SK-N-MC (cell line): ENCODE measurements at regions not wholly inside any gene's neighbourhood (a gene's known extent, or its start where the extent isn't known, plus 50 kb on each side); places are given as distances from the start of the nearest gene placed in this dataset.
"Not testable (repeated sequence)": the region's sequence is repeated elsewhere in the genome, so short reads cannot be mapped to it uniquely, and the experiment has no call there.

ENCODE experiments used
- DNase-seq: peaks from one replicate; pipeline ENCODE4 v3.0.0-alpha.2; 2011; ENCODE audit warnings: low read depth, low spot score
- H3K27ac ChIP-seq: fragments of 200-600 bp; sonication (generic); 2 replicates; pipeline ENCODE4 v1.5.1; 2016; ENCODE audit warnings: mixed run types
- H3K36me3 ChIP-seq: fragments of 200-600 bp; sonication (generic); 2 replicates; pipeline ENCODE4 v1.6.1; 2017; ENCODE audit warnings: antibody characterized with exemption, low read length, mixed read lengths; ENCODE audit not compliant: insufficient read depth
- H3K4me3 ChIP-seq: fragments of 200-600 bp; sonication (generic); 2 replicates; pipeline ENCODE4 v1.5.1; 2016
- H3K9ac ChIP-seq: fragments of 200-600 bp; sonication (generic); 2 replicates; pipeline ENCODE4 v1.8.0; 2017; ENCODE audit warnings: mixed run types, mixed read lengths; ENCODE audit not compliant: insufficient read length
- H3K9me3 ChIP-seq: fragments of 200-600 bp; sonication (generic); 2 replicates; pipeline ENCODE4 v1.6.1; 2017; ENCODE audit warnings: low read depth, mild to moderate bottlenecking, antibody characterized with exemption, low read length, moderate library complexity, mixed read lengths
- EZH2 ChIP-seq: fragments of 200-600 bp; sonication (generic); IDR thresholded peaks from one replicate; pipeline ENCODE4 v1.6.1; 2017; ENCODE audit warnings: antibody characterized with exemption
- FOXP2 ChIP-seq: optimal IDR thresholded peaks from 2 replicates; pipeline ENCODE3; 2011; ENCODE audit warnings: mild to moderate bottlenecking, moderate library complexity; ENCODE audit not compliant: insufficient read depth; ENCODE audit errors: extremely low read length, control extremely low read depth
- POLR2AphosphoS5 ChIP-seq: IDR thresholded peaks from 2 replicates; pipeline ENCODE4 v1.6.1; 2012; ENCODE audit warnings: mild to moderate bottlenecking, low read depth, low read length, borderline replicate concordance

DNA sequence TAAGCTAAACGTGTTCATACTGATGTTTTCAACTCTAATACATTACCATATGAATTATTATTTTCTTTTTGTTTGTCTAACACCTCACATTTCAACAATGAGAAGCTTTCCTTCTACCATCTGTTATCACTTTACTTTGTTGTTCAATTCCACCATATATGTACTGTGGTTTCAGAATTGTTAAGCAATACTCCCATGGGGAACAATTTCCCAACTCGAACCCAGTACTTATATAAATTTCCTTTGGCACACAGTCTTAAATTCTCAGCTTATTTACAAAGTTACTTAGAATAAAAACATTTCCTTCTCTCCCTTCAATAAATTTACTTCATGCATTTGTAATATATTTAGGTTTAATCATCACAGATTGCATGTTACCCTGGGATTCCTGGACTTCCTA lies 1764.4 kb downstream of the OTOL1 start:
- no peak overlapping the region for H3K9ac ChIP-seq
- H3K4me3 ChIP-seq, result no peak overlapping the region

DNA sequence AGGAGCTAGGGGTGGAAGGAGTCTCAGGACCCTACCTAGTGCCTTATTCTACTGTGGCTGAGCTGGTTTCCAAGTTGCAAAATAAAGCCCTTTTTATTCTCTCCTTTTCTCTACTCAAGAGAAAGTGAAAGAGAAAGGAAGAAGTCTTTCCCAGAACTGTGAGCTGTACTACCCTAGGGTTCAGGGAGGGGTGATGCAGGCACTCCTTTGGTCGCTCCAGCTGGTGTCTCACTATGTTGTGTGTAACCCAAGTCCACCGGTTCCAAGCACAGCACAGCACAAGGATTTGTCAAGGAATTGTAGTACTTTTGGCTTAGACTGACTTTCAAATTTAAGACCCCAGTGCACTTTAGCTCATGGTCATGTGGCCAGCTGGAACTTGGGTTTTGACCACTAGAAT lies 1721.7 kb downstream of the OTOL1 start:
- no peak overlapping the region for H3K9ac ChIP-seq
- TF ChIP-seq EZH2 (no peak), FOXP2 (no peak), POLR2AphosphoS5 (no peak)
- no peak overlapping the region for H3K4me3 ChIP-seq
- H3K36me3 ChIP-seq, result no peaks in the 10 kb centered on the region
- H3K27ac ChIP-seq, result no peak overlapping the region
- no peak for DNase-seq
- H3K9me3 ChIP-seq, result no peaks in the 10 kb centered on the region

More for the DNA sequence above, 1764.4 kb downstream of the OTOL1 start:
- H3K9me3 ChIP-seq, result no peaks in the 10 kb centered on the region
- TF ChIP-seq POLR2AphosphoS5 (no peak), FOXP2 (no peak), EZH2 (no peak)
- H3K27ac ChIP-seq, result no peak overlapping the region
- no peaks in the 10 kb centered on the region for H3K36me3 ChIP-seq
- no peak for DNase-seq

DNA sequence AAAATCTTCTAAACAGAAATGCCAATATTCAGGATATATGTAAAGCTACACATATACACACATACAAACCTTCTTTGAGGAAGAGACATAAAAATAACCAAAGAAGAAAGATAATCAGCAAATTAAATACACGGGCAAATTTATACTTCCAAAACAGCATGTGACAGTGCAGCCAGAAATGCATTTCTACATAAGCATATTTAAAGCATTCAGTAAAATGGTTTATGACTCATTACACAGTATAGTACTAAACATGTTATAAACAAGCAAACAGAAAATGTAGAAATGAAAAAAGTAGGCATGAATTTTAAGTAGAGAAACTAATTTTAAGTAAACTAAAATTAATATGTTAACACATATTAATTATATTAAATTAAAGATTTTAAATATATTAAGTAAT lies 1717.2 kb downstream of the OTOL1 start:
- no peak for TF ChIP-seq FOXP2
- Histone ChIP-seq H3K9me3 (peaks cover 3% of the 10 kb centered on the region; the same call in 1 of the 2 replicates), H3K9ac (no peak overlapping the region), H3K36me3 (no peaks in the 10 kb centered on the region; the same call in 1 of the 2 replicates), H3K4me3 (no peak overlapping the region), H3K27ac (no peak overlapping the region)
- DNase-seq, result no peak

DNA sequence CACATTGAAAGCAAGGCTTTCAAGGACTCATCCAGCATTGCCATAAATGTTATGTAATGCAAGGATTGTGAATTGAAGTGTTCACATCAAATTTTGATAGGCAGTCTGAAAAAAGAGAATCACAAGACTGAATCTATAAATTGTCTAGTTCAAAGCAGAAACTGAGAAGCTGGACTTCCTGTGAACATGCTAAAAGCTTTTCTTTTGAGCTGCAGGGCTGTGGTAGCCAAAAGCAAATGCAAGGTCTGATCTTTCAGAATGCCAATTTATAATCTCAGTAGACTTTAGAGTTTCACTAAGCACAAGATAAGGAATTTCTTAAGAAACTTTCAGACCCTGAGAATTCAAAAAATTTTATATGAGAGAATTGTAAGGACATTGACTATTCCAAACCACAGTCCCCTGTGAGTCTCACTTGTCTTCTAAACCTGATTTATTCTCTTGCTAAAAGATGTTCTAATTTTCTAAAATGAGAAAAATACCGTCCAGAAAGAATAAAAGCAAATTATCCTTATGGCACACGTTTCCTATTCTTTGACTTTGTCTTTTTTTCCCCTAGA lies 1700.3 kb downstream of the OTOL1 start:
- Histone ChIP-seq H3K9me3 (no peaks in the 10 kb centered on the region), H3K4me3 (no peak overlapping the region), H3K27ac (peak overlapping the region; percentile 23; the same call in 1 of the 2 replicates), H3K9ac (no peak overlapping the region), H3K36me3 (0 out of 2 replicates have a peak, but pooled peaks cover 5% of the 10 kb centered on the region)
- DNase-seq, result no peak
- TF ChIP-seq EZH2 (no peak), FOXP2 (no peak), POLR2AphosphoS5 (no peak)

DNA sequence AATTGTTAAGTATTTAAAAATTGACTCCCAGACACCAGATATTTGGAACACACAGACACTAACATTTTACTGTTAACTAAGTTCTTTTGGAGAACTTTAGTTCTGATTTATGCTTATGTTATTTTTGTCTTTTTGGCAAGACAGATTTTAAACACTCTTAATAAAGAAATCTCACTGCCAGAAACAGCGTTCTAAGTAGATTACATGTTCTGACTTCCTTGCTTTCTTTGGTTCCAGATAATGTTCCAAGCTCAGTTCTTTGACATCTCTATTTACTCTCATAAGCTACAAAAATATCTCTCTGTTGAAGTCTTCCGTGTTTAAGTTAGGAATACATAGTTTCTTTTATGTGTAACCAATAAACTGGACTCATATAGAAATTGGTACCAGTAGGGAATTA lies 1699.6 kb downstream of the OTOL1 start:
- H3K9ac ChIP-seq, result no peak overlapping the region
- H3K36me3 ChIP-seq, result 0 out of 2 replicates have a peak, but pooled peaks cover 5% of the 10 kb centered on the region
- H3K9me3 ChIP-seq, result no peaks in the 10 kb centered on the region
- no peak overlapping the region for H3K27ac ChIP-seq
- DNase-seq, result no peak
- H3K4me3 ChIP-seq, result no peak overlapping the region
- no peak for TF ChIP-seq EZH2

DNA sequence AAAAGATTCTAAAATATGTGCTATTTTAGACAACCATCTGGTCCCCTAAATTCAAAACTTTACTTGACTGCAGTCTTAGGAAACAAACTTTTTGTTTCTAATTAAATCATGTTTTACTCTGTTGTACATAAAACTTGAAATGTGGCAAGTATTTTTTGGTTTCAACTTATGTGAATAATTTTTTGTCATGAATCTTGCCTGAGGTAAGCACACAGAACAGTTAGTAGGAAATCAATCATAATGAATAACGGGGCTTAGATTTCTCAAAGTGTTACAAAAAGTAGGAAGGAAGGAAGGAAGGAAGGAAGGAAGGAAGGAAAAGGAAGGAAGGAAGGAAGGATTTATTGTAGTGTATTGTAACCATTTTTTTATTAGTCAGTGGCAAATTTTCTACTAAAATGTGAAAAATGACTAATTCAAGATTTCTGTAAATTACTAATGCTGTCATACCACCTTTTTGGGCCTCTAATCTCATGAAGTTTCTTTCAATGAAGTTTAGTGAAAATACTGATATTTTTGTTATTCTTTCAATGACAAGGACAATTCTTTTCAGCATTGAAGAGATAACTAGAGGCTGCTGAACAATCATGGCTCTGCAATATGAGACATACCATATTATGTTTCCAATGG lies 1689.2 kb downstream of the OTOL1 start:
- peak; percentile 96 for DNase-seq
- peak overlapping the region; percentile 67 for H3K9ac ChIP-seq
- H3K9me3 ChIP-seq, result peaks cover 28% of the 10 kb centered on the region
- H3K36me3 ChIP-seq, result peaks cover 41% of the 10 kb centered on the region
- H3K27ac ChIP-seq, result peak overlapping the region; percentile 100
- TF ChIP-seq FOXP2 (peak; percentile 34), EZH2 (no peak), POLR2AphosphoS5 (peak; percentile 81; the same call in 1 of the 2 replicates)
- H3K4me3 ChIP-seq, result peak overlapping the region; percentile 49

DNA sequence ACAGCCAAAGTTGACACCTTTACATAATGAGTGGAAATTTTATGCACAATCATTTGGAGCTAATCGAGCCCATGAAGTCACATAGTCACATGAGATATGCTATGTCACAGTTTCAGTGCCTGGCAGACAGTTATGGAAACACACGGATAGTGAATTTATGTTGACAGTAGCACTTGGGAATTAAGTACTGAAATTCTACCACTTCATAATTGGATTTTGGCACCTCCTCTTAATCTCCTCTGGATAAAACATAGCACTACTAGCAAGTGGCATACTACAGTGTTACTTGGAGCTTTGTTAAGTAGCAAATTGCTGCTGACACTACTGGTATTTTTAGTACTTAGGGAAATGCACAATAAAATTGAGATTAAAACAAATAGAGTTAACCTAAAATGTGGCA lies 1679.4 kb downstream of the OTOL1 start:
- Histone ChIP-seq H3K36me3 (no peaks in the 10 kb centered on the region), H3K27ac (no peak overlapping the region), H3K9me3 (peaks cover 4% of the 10 kb centered on the region; the same call in 1 of the 2 replicates), H3K9ac (no peak overlapping the region), H3K4me3 (no peak overlapping the region)
- no peak for DNase-seq
- TF ChIP-seq POLR2AphosphoS5, result no peak
- no peak for TF ChIP-seq EZH2
- TF ChIP-seq FOXP2, result no peak

DNA sequence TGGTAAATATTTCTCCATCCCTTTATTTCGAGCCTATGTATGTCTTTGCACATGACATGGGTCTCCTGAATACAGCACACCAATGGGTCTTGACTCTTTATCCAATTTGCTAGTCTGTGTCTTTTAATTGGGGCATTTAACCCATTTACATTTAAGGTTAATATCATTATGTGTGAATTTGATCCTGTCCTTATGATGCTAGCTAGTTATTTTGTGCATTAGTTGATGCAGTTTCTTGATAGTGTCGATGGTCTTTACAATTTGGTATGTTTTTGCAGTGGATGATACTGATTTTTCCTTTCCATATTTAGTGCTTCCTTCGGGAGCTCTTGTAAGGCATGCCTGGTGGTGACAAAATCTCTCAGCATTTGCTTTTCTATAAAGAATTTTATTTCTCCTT lies 1675.9 kb downstream of the OTOL1 start:
- H3K27ac ChIP-seq, H3K36me3 ChIP-seq, H3K9ac ChIP-seq, H3K4me3 ChIP-seq, DNase-seq, H3K9me3 ChIP-seq: not testable (repeated sequence)

DNA sequence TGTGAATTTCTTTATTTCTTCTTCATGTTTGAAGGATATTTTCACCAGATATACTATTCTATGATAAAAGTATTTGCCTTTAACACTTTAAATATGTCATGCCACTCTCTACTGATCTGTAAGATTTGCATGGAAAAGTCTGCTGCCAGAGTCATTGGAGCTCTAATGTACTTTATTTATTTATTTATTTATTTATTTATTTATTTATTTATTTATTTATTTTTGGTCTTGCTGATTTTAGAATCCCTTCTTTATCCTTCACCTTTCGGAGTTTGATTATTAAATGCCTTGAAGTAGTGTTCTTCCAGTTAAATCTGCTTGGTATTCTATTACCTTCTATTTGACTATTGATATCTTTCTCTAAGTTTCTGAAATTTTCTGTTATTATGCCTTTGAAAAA lies 1669.6 kb downstream of the OTOL1 start:
- H3K9ac ChIP-seq, result no peak overlapping the region
- no peak for DNase-seq
- no peaks in the 10 kb centered on the region for H3K36me3 ChIP-seq
- peaks cover 5% of the 10 kb centered on the region; the same call in 1 of the 2 replicates for H3K9me3 ChIP-seq
- no peak overlapping the region for H3K27ac ChIP-seq
- H3K4me3 ChIP-seq, result no peak overlapping the region
- TF ChIP-seq EZH2 (no peak), POLR2AphosphoS5 (no peak), FOXP2 (no peak)
